ENCODE measurements at regions not wholly inside any gene's neighbourhood (a gene's known extent, or its start where the extent isn't known, plus 50 kb on each side); places are given as distances from the start of the nearest gene placed in this dataset.

- H4K91ac ChIP-seq (ENCODE audit: insufficient read depth, low read depth, low read length) = no peak overlapping the region
- H2BK120ac ChIP-seq (ENCODE audit: low read depth, low read length) = no peak overlapping the region
- H2AK5ac ChIP-seq (ENCODE audit: low read depth, low read length) = no peak overlapping the region
- H3K9me3 ChIP-seq (ENCODE audit: control insufficient read depth, insufficient read depth, low read length) = peaks cover 14% of the 10 kb centered on the region
- H3K56ac ChIP-seq (ENCODE audit: extremely low read depth, insufficient read depth, low read length) = no peak overlapping the region
- ATAC-seq (ENCODE audit: low read depth) = no peak
- H3K27ac ChIP-seq (ENCODE audit: insufficient read depth, low read length) = no peak overlapping the region
- no peaks in the 10 kb centered on the region for H3K79me1 ChIP-seq (ENCODE audit: low read depth in 1 of 2, low read length in 2 of 2)
- ChIA-PET CTCF (no interaction called here), POLR2A (ENCODE audit: unreplicated experiment) (no interaction called here)
- intact Hi-C loops (cut with micrococcal nuclease) (no loop called here), dilution Hi-C loops (cut with HindIII; ENCODE audit: low sequenced_read_pairs, unreplicated experiment) (no loop called here), in situ Hi-C loops (cut with MboI; ENCODE audit: low sequenced_read_pairs) (no loop called here)
- no peak overlapping the region for H3K23ac ChIP-seq (ENCODE audit: low read depth, low read length)
- H2BK20ac ChIP-seq (ENCODE audit: low read depth, low read length) = no peak overlapping the region
- H3K4me1 ChIP-seq (ENCODE audit: control insufficient read depth, insufficient read depth, low read length) = no peaks in the 10 kb centered on the region
- BruUV-seq (replicated peaks) = no TSS peak
- H3K18ac ChIP-seq (ENCODE audit: low read depth, low read length) = no peak overlapping the region
- no peak for TF ChIP-seq CEBPB (IDR thresholded peaks at IDR 0.05; ENCODE audit: low read depth, low read length)
- TF ChIP-seq FOS (IDR thresholded peaks at IDR 0.05; ENCODE audit: low read depth, low read length) = no peak
- no peak for TF ChIP-seq NFE2L2 (IDR thresholded peaks at IDR 0.05; ENCODE audit: low read depth, low read length)
- TF ChIP-seq, protein P1, sequence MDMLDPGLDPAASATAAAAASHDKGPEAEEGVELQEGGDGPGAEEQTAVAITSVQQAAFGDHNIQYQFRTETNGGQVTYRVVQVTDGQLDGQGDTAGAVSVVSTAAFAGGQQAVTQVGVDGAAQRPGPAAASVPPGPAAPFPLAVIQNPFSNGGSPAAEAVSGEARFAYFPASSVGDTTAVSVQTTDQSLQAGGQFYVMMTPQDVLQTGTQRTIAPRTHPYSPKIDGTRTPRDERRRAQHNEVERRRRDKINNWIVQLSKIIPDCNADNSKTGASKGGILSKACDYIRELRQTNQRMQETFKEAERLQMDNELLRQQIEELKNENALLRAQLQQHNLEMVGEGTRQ (IDR thresholded peaks at IDR 0.05; ENCODE audit: low read depth, low read length) = no peak
- TF ChIP-seq CHD1 (IDR thresholded peaks at IDR 0.05; ENCODE audit: low read depth, low read length) = no peak
- no peak for TF ChIP-seq ELK1 (IDR thresholded peaks at IDR 0.05; ENCODE audit: borderline replicate concordance, low read depth, low read length)
- no peak for TF ChIP-seq MAFK (IDR thresholded peaks at IDR 0.05; ENCODE audit: low read depth, low read length)
- TF ChIP-seq MXI1 (IDR thresholded peaks at IDR 0.05; ENCODE audit: borderline replicate concordance, low read depth, low read length) = no peak
- TF ChIP-seq SMC3 (IDR thresholded peaks at IDR 0.05; ENCODE audit: low read depth, low read length) = no peak
- TF ChIP-seq POLR2A (IDR thresholded peaks at IDR 0.05; ENCODE audit: low read depth, low read length) = no peak
- TF ChIP-seq MAZ (IDR thresholded peaks at IDR 0.05; ENCODE audit: borderline replicate concordance, low read depth, low read length) = no peak
- H4K5ac ChIP-seq (ENCODE audit: low read depth, low read length) = no peak overlapping the region
- no peak overlapping the region for H3K4me3 ChIP-seq (ENCODE audit: insufficient read depth, low read depth, low read length)
- no peaks in the 10 kb centered on the region for H3K9me1 ChIP-seq (ENCODE audit: insufficient read depth, low read length)
- no peaks in the 10 kb centered on the region for H4K20me1 ChIP-seq (ENCODE audit: insufficient read depth, low read length)
- H3K36me3 ChIP-seq (ENCODE audit: control insufficient read depth, insufficient read depth, low read length) = no peaks in the 10 kb centered on the region
- no peaks in the 10 kb centered on the region for H3K27me3 ChIP-seq (ENCODE audit: control insufficient read depth, insufficient read depth, low read length)
- H4K8ac ChIP-seq (ENCODE audit: low read depth in 2 of 2, low read length in 2 of 2) = no peak overlapping the region
- H2BK5ac ChIP-seq (ENCODE audit: low read depth, low read length, poor library complexity, severe bottlenecking) = no peak overlapping the region
- no peak overlapping the region for H3K4me2 ChIP-seq (ENCODE audit: low read depth, low read length)
- H2AK9ac ChIP-seq (replicated peaks; ENCODE audit: low read depth, low read length, poor library complexity) = no peak overlapping the region
- H3K14ac ChIP-seq (replicated peaks; ENCODE audit: low read depth, low read length) = no peak overlapping the region
- H3K9ac ChIP-seq (ENCODE audit: low read depth, low read length) = no peak overlapping the region
- no peak overlapping the region for H3K4ac ChIP-seq (ENCODE audit: low read depth, low read length)
- DNase-seq = no peak
- WGBS, 2 experiments (ENCODE audit: extremely low coverage in 2 of 2, insufficient read length in 1 of 2) = 40% methylated on average over 1 of the region's 4 CpGs; no CpG with 5 or more reads in 1 of the 2 experiments
- H2BK15ac ChIP-seq (ENCODE audit: low read depth, low read length) = no peak overlapping the region
- H2AFZ ChIP-seq (replicated peaks; ENCODE audit: low read length, poor library complexity) = no peak overlapping the region
These were observed 468.6 kb upstream of the COBL start for GRCh38 chr7:51785171-51785570.
